Erythroblast (primary cell): ENCODE measurements at regions not wholly inside any gene's neighbourhood (a gene's known extent, or its start where the extent isn't known, plus 50 kb on each side); places are given as distances from the start of the nearest gene placed in this dataset.
"Not testable (repeated sequence)": the region's sequence is repeated elsewhere in the genome, so short reads cannot be mapped to it uniquely, and the experiment has no call there.

Source experiments
- DNase-seq, 2 experiments: peaks; one replicate each; lab custom pipeline; 2025; lab: John Stamatoyannopoulos, UW
- GATA1 ChIP-seq: IDR thresholded peaks from 2 replicates; pipeline ENCODE4 v1.6.1; 2011; ENCODE audit warnings: low read depth, mild to moderate bottlenecking, control low read depth, low read length, moderate library complexity
- POLR2A ChIP-seq: IDR thresholded peaks from 2 replicates; pipeline ENCODE4 v1.6.1; 2011; ENCODE audit warnings: mild to moderate bottlenecking, low read length

GRCh38 chr1:190832511-190832910, 354.8 kb upstream of the BRINP3 start:
- no peak for DNase-seq
- TF ChIP-seq GATA1 (no peak), POLR2A (no peak)

- no peak for DNase-seq
- no peak for TF ChIP-seq GATA1
- no peak for TF ChIP-seq POLR2A
These were observed 358.0 kb upstream of the BRINP3 start for GRCh38 chr1:190835658-190836057.

- DNase-seq: not testable (repeated sequence)
These were observed 359.5 kb upstream of the BRINP3 start for GRCh38 chr1:190837200-190837599.

GRCh38 chr1:190837888-190838287, 360.2 kb upstream of the BRINP3 start:
- no peak for DNase-seq

GRCh38 chr1:190847166-190847565, 369.5 kb upstream of the BRINP3 start:
- DNase-seq: no peak
- TF ChIP-seq POLR2A (no peak), GATA1 (no peak)

More at GRCh38 chr1:190837888-190838287, 360.2 kb upstream of the BRINP3 start:
- TF ChIP-seq GATA1: no peak
- TF ChIP-seq POLR2A: no peak

- DNase-seq: no peak
- TF ChIP-seq GATA1: no peak
- no peak for TF ChIP-seq POLR2A
These were observed 371.7 kb upstream of the BRINP3 start for GRCh38 chr1:190849346-190849745.

- DNase-seq: no peak
- TF ChIP-seq GATA1 (no peak), POLR2A (no peak)
These were observed 374.9 kb upstream of the BRINP3 start for GRCh38 chr1:190852611-190853010.

GRCh38 chr1:190858140-190858539, 380.5 kb upstream of the BRINP3 start:
- DNase-seq: no peak
- no peak for TF ChIP-seq POLR2A
- TF ChIP-seq GATA1: no peak

GRCh38 chr1:190864013-190864641, 386.5 kb upstream of the BRINP3 start:
- TF ChIP-seq GATA1 (no peak), POLR2A (no peak)
- no peak for DNase-seq

GRCh38 chr1:190880352-190880751, 402.7 kb upstream of the BRINP3 start:
- DNase-seq: no peak
- no peak for TF ChIP-seq GATA1
- TF ChIP-seq POLR2A: no peak

- TF ChIP-seq POLR2A: no peak
- no peak for TF ChIP-seq GATA1
- DNase-seq: no peak
These were observed 403.4 kb upstream of the BRINP3 start for GRCh38 chr1:190881064-190881463.

- TF ChIP-seq GATA1 (no peak), POLR2A (no peak)
- DNase-seq: no peak
These were observed 419.6 kb upstream of the BRINP3 start for GRCh38 chr1:190897233-190897632.

- TF ChIP-seq GATA1: no peak
- no peak for TF ChIP-seq POLR2A
- DNase-seq: no peak
These were observed 426.5 kb upstream of the BRINP3 start for GRCh38 chr1:190904091-190904695.

GRCh38 chr1:190906206-190906725, 428.6 kb upstream of the BRINP3 start:
- no peak for TF ChIP-seq POLR2A
- no peak for TF ChIP-seq GATA1
- DNase-seq: no peak

- TF ChIP-seq GATA1: no peak
- no peak for TF ChIP-seq POLR2A
These were observed 430.6 kb upstream of the BRINP3 start for GRCh38 chr1:190908246-190908645.

More at GRCh38 chr1:190908246-190908645, 430.6 kb upstream of the BRINP3 start:
- DNase-seq: no peak
